SW 1271 (cell line): ENCODE measurements at regions not wholly inside any gene's neighbourhood (a gene's known extent, or its start where the extent isn't known, plus 50 kb on each side); places are given as distances from the start of the nearest gene placed in this dataset.
A peak's percentile ranks its signal among the peaks of the same experiment; 100 is the strongest.
"Not testable (repeated sequence)": the region's sequence is repeated elsewhere in the genome, so short reads cannot be mapped to it uniquely, and the experiment has no call there.

Experiments used
- DNase-seq, 2 experiments: peaks; one replicate each; lab custom pipeline; 2025; lab: John Stamatoyannopoulos, UW

- no peak for DNase-seq
These were observed 875.1 kb downstream of the EPHA4 start for GRCh38 chr2:220697011-220697410.

- DNase-seq, result no peak
These were observed 871.0 kb downstream of the EPHA4 start for GRCh38 chr2:220701115-220701514.

DNA sequence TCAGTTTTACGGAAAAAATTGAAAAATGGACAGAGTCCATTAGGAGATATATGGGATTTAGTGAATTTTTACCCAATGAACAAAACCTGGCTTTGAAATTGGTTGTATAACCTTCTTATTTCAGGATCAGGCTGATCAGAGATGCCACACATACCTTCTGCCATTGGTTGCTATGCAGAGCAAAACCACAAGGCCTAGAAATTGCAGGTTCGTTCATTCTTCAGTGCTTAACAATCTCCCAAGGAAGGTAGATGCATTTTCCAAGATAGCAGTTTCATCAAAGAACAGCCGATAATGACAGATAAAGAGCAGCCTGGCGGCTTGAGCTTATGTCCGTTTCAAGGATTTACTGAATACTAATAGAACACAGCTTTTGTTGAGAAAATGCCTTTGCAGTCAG is 868.8 kb downstream of the EPHA4 start:
- DNase-seq, result peak in 1 of 2 experiments; percentile 14

GRCh38 chr2:220704081-220704480 is 868.0 kb downstream of the EPHA4 start:
- no peak for DNase-seq

DNA sequence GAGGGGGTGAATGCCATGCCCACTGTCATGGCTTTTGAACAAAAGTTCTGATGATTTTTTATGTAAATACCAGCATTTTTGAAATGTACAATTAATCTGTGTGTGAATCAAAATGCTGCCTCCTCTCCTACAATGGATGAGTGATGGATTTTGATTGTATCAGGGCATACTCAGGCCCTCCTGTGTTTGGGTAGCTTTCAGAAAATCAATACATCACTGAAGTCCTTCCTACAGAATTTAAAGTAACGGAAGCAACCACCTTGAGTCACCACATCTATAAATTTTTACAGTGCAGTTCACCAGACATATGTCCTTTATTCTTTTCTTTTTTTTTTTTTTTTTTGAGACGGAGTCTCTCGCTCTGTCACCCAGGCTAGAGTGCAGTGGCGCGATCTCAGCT is 867.3 kb downstream of the EPHA4 start:
- DNase-seq, result no peak

DNA sequence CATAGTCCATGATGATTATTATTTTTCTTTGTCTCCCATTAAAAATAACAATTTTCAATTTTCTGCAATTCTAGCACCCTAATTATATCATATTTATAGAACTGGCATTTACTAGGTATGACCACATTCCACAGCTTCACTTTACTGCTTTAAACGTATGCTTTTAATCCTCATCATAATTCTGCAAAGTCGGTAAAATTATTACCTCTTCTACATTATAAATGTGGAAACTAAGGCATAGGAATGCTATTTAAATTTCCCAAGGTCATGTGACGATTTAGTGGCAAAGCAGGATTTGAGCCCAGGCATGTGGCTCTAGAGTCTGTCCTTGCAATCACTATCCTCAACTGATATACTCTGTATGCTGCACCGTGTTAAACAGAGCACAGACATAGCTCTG is 866.4 kb downstream of the EPHA4 start:
- DNase-seq, result no peak

DNA sequence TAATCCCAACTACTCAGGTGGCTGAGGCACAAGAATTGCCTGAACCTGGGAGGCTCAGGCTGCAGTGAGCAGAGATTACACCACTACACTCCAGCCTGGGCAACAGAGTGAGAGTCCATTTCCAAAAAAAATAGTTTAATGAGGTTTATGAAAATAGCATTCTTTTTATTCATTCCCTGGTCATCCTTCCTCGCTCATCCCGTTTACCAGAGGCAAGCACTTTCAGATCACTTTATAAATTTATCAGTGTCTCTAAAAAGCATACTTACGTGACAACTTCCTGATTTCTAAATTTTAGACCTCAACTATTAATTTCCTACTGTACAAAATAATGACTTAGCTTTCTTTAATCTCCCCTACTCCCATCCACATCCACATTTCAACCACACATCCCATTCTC is 864.8 kb downstream of the EPHA4 start:
- no peak for DNase-seq

DNA sequence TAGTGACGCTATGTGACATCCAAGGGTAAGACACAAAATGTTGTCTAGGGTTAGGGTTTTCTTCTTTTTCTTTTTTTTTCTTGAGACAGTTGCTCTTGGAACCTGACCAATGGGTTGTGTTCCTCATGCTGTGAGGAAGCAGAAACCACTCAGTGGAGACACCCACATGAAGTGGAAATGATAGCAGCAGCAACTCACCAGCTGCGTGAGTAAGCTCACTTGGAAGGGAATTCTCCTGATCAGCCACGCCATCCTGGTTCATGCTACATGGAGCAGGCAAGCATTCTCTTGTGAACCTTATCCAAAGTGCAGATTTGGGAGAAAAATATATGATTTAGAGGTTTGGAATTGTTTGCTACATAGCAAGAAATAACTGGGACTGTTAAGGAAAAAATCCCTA is 863.7 kb downstream of the EPHA4 start:
- DNase-seq, result no peak

DNA sequence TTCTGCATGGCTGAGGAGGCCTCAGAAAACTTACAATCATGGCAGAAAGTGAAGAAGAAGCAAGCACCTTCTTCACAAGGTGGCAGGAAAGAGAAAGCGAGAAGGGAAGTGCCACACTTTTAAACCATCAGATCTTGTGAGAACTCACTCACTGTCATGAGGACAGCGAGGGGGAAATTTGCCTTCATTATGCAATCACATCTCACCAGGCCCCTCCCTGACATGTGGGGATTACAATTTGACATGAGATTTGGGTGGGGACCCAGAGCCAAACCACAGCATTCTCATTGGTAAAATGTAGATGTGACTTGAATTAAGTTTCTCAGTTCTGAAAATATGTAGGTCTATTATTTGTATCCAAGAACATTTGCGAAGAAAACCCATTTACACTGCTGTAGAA is 854.8 kb downstream of the EPHA4 start:
- DNase-seq, result no peak

DNA sequence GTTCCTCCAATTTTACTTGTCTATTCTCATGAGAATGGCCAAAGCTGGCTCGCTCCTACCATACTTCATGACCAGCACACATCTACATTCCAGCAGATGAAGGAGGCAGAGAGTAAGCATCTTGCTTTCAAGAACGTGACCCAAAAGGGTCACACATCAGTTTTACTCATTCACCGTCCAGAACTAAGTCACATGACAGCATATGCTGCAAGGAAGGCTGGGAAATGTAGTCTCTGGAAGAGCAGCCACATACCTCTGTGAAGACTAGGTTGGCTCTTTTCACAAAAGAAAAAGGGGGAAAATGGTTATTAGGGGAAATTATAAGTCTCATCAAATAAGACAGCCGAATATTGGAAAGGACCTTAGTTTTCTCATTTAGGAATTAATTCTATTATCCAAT is 835.3 kb downstream of the EPHA4 start:
- no peak for DNase-seq

DNA sequence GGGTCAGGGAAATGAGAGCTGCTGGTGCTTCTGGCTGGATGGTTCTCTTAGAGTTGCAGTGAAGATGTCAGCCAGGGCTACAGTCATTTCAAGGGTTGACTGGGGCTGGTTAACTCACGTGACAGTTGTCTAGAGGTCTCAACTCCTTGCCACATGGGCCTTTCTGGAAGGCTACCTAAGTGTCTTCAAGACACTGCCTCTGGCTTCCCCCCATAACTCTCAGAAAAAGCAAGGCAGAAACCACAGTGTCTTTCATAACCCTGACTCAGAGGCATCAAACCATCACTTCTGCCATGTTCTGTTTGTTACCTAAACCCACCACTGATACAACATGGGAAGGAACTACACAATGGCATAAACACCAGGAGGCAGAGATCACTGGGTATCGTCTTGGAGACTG is 828.9 kb downstream of the EPHA4 start:
- DNase-seq, result no peak

- no peak for DNase-seq
These were observed 827.2 kb downstream of the EPHA4 start for GRCh38 chr2:220744861-220745260.

GRCh38 chr2:220745682-220746081 is 826.4 kb downstream of the EPHA4 start:
- DNase-seq, result no peak

DNA sequence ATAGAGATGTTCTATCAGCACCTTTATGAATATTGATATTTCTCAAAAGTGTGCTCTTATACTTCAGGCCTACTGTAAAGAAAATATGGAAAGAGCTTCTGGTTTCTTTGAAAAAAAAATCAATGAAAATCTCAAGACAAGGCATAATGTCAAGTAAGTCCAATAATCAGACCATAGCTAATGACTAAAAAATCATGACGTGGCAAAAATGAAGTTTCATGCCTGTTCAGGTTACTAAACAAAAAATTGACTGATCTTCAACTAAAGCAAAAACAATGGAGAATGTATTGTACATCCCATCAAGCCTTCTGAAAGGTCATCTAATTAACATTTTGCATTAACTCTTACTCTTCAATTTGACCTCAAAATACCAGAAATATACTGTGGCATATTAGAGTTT is 824.4 kb downstream of the EPHA4 start:
- DNase-seq, result no peak

- no peak for DNase-seq
These were observed 823.1 kb downstream of the EPHA4 start for GRCh38 chr2:220748875-220749479.

GRCh38 chr2:220753486-220753885 is 818.6 kb downstream of the EPHA4 start:
- no peak for DNase-seq

DNA sequence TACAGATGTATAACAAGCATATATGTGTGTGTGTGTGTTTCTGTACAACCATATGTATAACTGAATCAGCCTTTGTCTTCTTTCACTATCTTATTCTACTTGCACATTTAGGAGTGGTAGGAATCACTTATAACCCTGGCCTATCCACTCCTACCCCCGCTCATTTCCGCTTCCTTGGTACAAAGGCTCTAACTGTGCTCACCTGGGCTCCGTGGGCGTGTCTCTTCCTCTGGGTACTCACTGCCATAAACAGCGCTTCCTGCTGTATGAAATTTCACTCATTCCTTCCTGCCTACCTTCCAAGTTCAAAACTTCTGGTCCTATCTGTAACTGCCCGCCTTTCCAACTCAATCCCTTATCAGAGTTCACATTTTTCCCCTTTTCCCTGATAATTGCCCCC is 815.5 kb downstream of the EPHA4 start:
- DNase-seq, result no peak

GRCh38 chr2:220758376-220758775 is 813.7 kb downstream of the EPHA4 start:
- not testable (repeated sequence) for DNase-seq

DNA sequence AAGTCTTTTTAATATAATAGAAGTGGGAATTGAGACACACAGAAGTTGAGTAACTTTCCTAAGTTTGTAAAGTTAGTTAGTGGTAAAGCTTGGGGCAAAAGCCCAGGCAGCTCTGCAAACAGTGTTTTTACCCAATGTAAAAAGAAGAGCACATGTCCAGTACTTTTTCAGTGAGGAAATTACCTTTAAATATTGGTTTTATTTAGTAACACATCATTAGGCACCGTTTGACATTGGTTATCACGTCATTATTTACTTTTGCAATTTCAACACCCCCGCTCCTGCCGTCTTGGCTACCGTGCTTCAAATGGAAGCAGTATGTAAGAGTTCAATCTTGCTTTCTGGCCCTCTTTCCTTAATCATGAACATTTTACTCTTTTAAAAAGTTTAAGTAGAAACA is 807.9 kb downstream of the EPHA4 start:
- no peak for DNase-seq

- no peak for DNase-seq
These were observed 804.4 kb downstream of the EPHA4 start for GRCh38 chr2:220767591-220768255.

- no peak for DNase-seq
These were observed 796.1 kb downstream of the EPHA4 start for GRCh38 chr2:220775856-220776488.

DNA sequence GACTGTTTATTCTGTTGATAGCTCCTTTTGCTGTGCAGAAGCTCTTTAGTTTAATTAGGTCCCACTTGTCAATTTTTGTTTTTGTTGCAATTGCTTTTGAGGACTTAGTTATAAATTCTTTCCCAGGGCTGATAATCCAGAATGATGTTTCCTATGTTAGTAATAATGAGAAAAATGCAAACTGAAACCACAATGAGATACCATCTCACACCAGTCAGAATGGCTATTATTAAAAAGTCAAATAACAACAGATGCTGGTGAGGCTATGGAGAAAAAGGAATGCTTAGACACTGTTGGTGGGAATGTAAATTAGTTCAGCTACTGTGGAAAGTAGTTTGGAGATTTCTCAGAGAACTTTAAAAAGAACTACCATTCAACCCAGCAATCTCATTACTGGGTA is 793.0 kb downstream of the EPHA4 start:
- DNase-seq, result not testable (repeated sequence)

GRCh38 chr2:220779511-220779910 is 792.6 kb downstream of the EPHA4 start:
- no peak for DNase-seq

DNA sequence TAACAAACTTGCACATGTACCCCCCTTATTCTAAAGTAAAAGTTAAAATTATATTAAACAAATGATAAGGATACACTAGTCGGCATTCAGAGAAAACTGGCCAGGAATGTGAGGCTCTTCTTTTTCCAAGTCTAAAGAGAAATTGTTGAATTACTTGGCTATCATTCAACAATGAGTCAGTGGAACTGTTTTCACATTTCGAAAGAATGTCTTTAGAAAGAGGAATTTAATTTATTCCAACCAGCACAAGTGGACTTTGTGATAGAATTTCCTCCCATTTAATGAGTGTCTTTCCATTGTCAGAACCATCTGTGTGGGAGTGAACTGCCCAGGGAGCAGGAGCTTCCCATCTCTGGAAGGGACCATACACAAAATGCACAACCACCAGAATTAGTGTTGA is 792.2 kb downstream of the EPHA4 start:
- DNase-seq, result no peak
